ENCODE measurements at regions not wholly inside any gene's neighbourhood (a gene's known extent, or its start where the extent isn't known, plus 50 kb on each side); places are given as distances from the start of the nearest gene placed in this dataset.

- no peak for TF ChIP-seq REST (IDR thresholded peaks at IDR 0.05; ENCODE audit: low read depth, low read length)
Observed at GRCh38 chr15:101573951-101574350, 78.2 kb downstream of the TM2D3 start (continued).

GRCh38 chr15:101570241-101570640, 80.7 kb upstream of the PCSK6 start:
- Histone ChIP-seq H3K27me3 (ENCODE audit: insufficient read depth) (no peaks in the 10 kb centered on the region), H3K4me3 (ENCODE audit: low read depth in 2 of 2, low read length in 1 of 2) (no peak overlapping the region), H3K4me2 (no peak overlapping the region), H3K79me2 (ENCODE audit: insufficient read depth) (no peaks in the 10 kb centered on the region), H3K9me2 (no peaks in the 10 kb centered on the region), H4K20me1 (ENCODE audit: insufficient read depth) (no peaks in the 10 kb centered on the region), H3K9ac (no peak overlapping the region), H3K36me3 (replicated peaks in 1 of 2; ENCODE audit: control insufficient read depth in 1 of 2, insufficient read depth in 2 of 2, low read length in 1 of 2) (no peaks in the 10 kb centered on the region), H3K4me1 (ENCODE audit: control insufficient read depth in 1 of 2, insufficient read depth in 2 of 2, low read depth in 1 of 2, low read length in 1 of 2) (peaks cover 0 to 2% of the 10 kb centered on the region in 2 experiments; a peak in 1 of 4 replicates), H3F3A (replicated peaks; ENCODE audit: insufficient read depth) (peaks cover 6% of the 10 kb centered on the region), H3K9me3 (no peaks in the 10 kb centered on the region), H3K27ac (ENCODE audit: low read depth in 2 of 2, low read length in 1 of 2) (no peak overlapping the region), H2AFZ (ENCODE audit: low read depth) (no peak overlapping the region)
- CTCF ChIA-PET = no interaction called here
- POLR2A ChIA-PET = no interaction called here
- TF ChIP-seq ZBTB33 (IDR thresholded peaks at IDR 0.05; ENCODE audit: borderline replicate concordance, low read depth) (no peak), RCOR1 (IDR thresholded peaks at IDR 0.05; ENCODE audit: low read length) (no peak), JUND (IDR thresholded peaks at IDR 0.05) (no peak), RXRA (IDR thresholded peaks at IDR 0.05; ENCODE audit: borderline replicate concordance, low read depth) (no peak), MEF2A (IDR thresholded peaks at IDR 0.05; ENCODE audit: borderline replicate concordance, low read depth) (no peak), EP300 (IDR thresholded peaks at IDR 0.05; ENCODE audit: borderline replicate concordance in 1 of 2, low read depth in 1 of 2, low read length in 1 of 2) (no peak), FOXM1 (IDR thresholded peaks at IDR 0.05; ENCODE audit: low read depth) (no peak), TCF12 (IDR thresholded peaks at IDR 0.05) (no peak), POLR2AphosphoS5 (IDR thresholded peaks at IDR 0.05; ENCODE audit: low read depth, low read length) (no peak), GATA2 (CRISPR knock-in tag; IDR thresholded peaks at IDR 0.05) (no peak), GABPA (IDR thresholded peaks at IDR 0.05; ENCODE audit: low read depth) (no peak), MXI1 (IDR thresholded peaks at IDR 0.05; ENCODE audit: low read depth, low read length) (no peak), NRF1 (IDR thresholded peaks at IDR 0.05; ENCODE audit: low read depth, low read length) (no peak), SMC3 (IDR thresholded peaks at IDR 0.05; ENCODE audit: low read depth, low read length) (no peak), YY1 (IDR thresholded peaks at IDR 0.05; ENCODE audit: low read depth) (no peak)
- DNase-seq = no peak

Measured in SK-N-SH (cell line).